Skin epidermis (tissue), 12 donors: ENCODE measurements at regions not wholly inside any gene's neighbourhood (a gene's known extent, or its start where the extent isn't known, plus 50 kb on each side); places are given as distances from the start of the nearest gene placed in this dataset.

Experiments used
- H3K27ac ChIP-seq, 21 experiments: fragments of 200-600 bp; sonication (generic) in 11 of 21; one replicate each; pipeline ENCODE4 v1.5.0; 2020; ENCODE audit warnings: mild to moderate bottlenecking in 3 of 21, inconsistent platforms in 2 of 21, moderate library complexity in 2 of 21
- H3K4me3 ChIP-seq, 7 experiments: fragments of 200-600 bp; sonication (generic) in 2 of 7; one replicate each; pipeline ENCODE4 v1.5.0; 2020; ENCODE audit warnings: inconsistent platforms in 2 of 7, mild to moderate bottlenecking in 2 of 7, moderate library complexity in 1 of 7

GRCh38 chr14:100486025-100486828 lies 101.0 kb downstream of the BEGAIN start:
- Histone ChIP-seq H3K4me3 (no peak overlapping the region), H3K27ac (peak overlapping the region in 1 of 21 experiments; percentile 44)
